Pancreas (tissue), 10 donors: ENCODE measurements at regions not wholly inside any gene's neighbourhood (a gene's known extent, or its start where the extent isn't known, plus 50 kb on each side); places are given as distances from the start of the nearest gene placed in this dataset.
A peak's percentile ranks its signal among the peaks of the same experiment; 100 is the strongest.

Source experiments
- ATAC-seq, 4 donors: fragments of 200-7000 bp; cut with Tn5 transposase; one replicate each; pipeline versions ENCODE4 v1.8.0 to v1.9.1; 2020; ENCODE audit warnings: mild to moderate bottlenecking in 4 of 4, moderate library complexity in 4 of 4
- DNase-seq, 6 donors: peaks; one replicate each; pipeline ENCODE4 v3.0.0-alpha.2; 2020
- FAIRE-seq: peaks from 2 replicates; lab custom pipeline; 2012; peaks lifted over from hg19 to GRCh38; lab: Jason Lieb, UNC
- H3K27ac ChIP-seq, 4 donors: fragments of 200-600 bp; sonication (generic); 1 replicate in 3 of 4; 2 replicates in 1 of 4; pipeline versions ENCODE4 v1.5.0 to v1.8.0; 2020
- H3K27me3 ChIP-seq, 4 donors: fragments of 200-600 bp; one replicate each; pipeline ENCODE4 v1.8.0; 2021
- H3K36me3 ChIP-seq, 3 donors: fragments of 200-600 bp; sonication (generic) in 1 of 3; one replicate each; pipeline versions ENCODE4 v1.5.0 to v1.8.0; 2020 to 2021
- H3K4me1 ChIP-seq, 3 donors: fragments of 200-600 bp; one replicate each; pipeline ENCODE4 v1.8.0; 2021
- H3K4me3 ChIP-seq, 4 donors: fragments of 200-600 bp; sonication (generic) in 2 of 4; one replicate each; pipeline versions ENCODE4 v1.5.0 to v1.8.0; 2020 to 2021
- H3K9me3 ChIP-seq, 4 donors: fragments of 200-600 bp; one replicate each; pipeline ENCODE4 v1.8.0; 2021
- WGBS, 2 donors: extraction: QIAGEN DNeasy Blood & Tissue Kit; methylation state at CpG; one replicate each; pipeline ENCODE4 v1.1.7; 2013; 5-methylcytosine and 5-hydroxymethylcytosine counted together
- intact Hi-C, 3 donors: fragments of 100-400 bp; cut with DNase I; formaldehyde crosslinking; loops; one replicate each; pipeline versions ENCODE4 v1.11.1 to v1.14.2; 2022
- TF ChIP-seq, protein P1 (sequence below), 4 donors: fragments of 200-600 bp; sonication (generic) in 3 of 4; IDR thresholded peaks; one replicate each; pipeline versions ENCODE4 v1.5.0 to v1.8.0; 2021; ENCODE audit warnings: antibody characterized with exemption in 4 of 4
- donor health status: healthy with polysubstance abuse.
- donor health status: DM: no; HTN: no; CAD: no; lungs with moderate emphysema.
- donor health status: DM: no; HTN: no; CAD: no.
- donor health status: control.
- donor health status: control.
- donor health status: Bipolar disorder and iron deficiency.
- donor health status: DM: yes; HTN: yes; CAD: no.
- donor health status: DM: no; HTN: no; CAD: no.
- donor health status: DM: no; HTN: no; CAD: no.
- donor health status: DM: yes; HTN: yes; CAD: no.

DNA sequence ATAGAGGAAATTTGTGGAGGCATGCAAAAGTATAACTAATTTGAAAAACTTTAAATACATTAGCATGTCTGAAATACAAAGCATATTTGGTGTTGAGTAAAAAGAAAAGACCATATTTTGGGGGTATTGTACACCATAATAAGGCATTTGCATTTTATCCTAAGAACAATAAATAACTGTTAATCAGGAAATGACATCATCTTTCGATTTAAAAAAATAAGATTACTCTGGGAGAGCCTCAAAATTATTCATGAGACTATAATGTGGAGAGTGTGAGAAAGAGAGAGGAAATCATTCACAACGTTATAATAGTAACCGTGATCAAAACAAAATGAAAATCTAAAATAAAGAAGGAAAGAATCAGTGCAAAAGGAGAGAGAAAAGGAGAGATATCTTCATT lies 712.3 kb upstream of the POT1 start:
- Histone ChIP-seq H3K4me1 (no peaks in the 10 kb centered on the region), H3K27ac (no peak overlapping the region), H3K36me3 (no peaks in the 10 kb centered on the region), H3K27me3 (no peaks in the 10 kb centered on the region), H3K4me3 (no peak overlapping the region), H3K9me3 (no peaks in the 10 kb centered on the region)
- intact Hi-C loops, result no loop called here
- TF ChIP-seq, protein P1, sequence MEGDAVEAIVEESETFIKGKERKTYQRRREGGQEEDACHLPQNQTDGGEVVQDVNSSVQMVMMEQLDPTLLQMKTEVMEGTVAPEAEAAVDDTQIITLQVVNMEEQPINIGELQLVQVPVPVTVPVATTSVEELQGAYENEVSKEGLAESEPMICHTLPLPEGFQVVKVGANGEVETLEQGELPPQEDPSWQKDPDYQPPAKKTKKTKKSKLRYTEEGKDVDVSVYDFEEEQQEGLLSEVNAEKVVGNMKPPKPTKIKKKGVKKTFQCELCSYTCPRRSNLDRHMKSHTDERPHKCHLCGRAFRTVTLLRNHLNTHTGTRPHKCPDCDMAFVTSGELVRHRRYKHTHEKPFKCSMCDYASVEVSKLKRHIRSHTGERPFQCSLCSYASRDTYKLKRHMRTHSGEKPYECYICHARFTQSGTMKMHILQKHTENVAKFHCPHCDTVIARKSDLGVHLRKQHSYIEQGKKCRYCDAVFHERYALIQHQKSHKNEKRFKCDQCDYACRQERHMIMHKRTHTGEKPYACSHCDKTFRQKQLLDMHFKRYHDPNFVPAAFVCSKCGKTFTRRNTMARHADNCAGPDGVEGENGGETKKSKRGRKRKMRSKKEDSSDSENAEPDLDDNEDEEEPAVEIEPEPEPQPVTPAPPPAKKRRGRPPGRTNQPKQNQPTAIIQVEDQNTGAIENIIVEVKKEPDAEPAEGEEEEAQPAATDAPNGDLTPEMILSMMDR (IDR thresholded peaks at IDR 0.05), result no peak
- ATAC-seq (no peak), DNase-seq (no peak), FAIRE-seq (no peak)
- 75 to 87% methylated on average over 3 of the region's 3 CpGs for WGBS, 2 donors

- ATAC-seq (peak in 1 of 4 donors; percentile 68), FAIRE-seq (no peak), DNase-seq (no peak)
- H3K9me3 ChIP-seq, result no peaks in the 10 kb centered on the region
- intact Hi-C loops, result no loop called here
- H3K4me3 ChIP-seq, result no peak overlapping the region
- TF ChIP-seq, protein P1 (IDR thresholded peaks at IDR 0.05), result no peak
- H3K27ac ChIP-seq, result no peak overlapping the region
- no peaks in the 10 kb centered on the region for H3K4me1 ChIP-seq
- H3K27me3 ChIP-seq, result no peaks in the 10 kb centered on the region
- no peaks in the 10 kb centered on the region for H3K36me3 ChIP-seq
These were observed 706.8 kb upstream of the POT1 start for GRCh38 chr7:125636320-125636962.

DNA sequence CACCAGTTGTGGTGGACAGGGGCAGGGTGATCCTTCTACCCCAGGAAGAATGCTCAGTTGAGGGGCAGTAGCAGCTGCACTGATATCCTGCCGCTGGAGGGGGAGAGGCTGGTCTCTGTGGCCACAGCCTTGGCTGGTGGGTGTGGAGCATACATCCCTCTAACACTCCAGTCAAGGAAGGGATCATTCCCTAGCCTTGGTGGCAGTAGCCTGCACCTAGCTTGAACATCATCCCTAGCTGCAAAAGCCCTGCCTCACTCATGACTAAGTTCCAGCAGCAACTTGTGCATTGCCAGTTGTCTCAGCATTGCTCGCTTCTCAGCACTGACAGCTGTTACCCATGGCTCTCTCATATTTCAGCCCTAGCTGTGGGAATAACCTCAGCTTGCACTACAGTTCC lies 688.9 kb upstream of the POT1 start:
- H3K4me1 ChIP-seq, result no peaks in the 10 kb centered on the region
- FAIRE-seq (no peak), ATAC-seq (no peak), DNase-seq (no peak)
- TF ChIP-seq, protein P1 (IDR thresholded peaks at IDR 0.05), result no peak
- H3K4me3 ChIP-seq, result no peak overlapping the region
- H3K9me3 ChIP-seq, result peaks cover 0 to 3% (median 0%) of the 10 kb centered on the region in 4 donors
- H3K27me3 ChIP-seq, result no peaks in the 10 kb centered on the region
- no peaks in the 10 kb centered on the region for H3K36me3 ChIP-seq
- no peak overlapping the region for H3K27ac ChIP-seq
- intact Hi-C loops, result no loop called here
- 82 to 92% methylated on average over 2 of the region's 2 CpGs for WGBS, 2 donors

DNA sequence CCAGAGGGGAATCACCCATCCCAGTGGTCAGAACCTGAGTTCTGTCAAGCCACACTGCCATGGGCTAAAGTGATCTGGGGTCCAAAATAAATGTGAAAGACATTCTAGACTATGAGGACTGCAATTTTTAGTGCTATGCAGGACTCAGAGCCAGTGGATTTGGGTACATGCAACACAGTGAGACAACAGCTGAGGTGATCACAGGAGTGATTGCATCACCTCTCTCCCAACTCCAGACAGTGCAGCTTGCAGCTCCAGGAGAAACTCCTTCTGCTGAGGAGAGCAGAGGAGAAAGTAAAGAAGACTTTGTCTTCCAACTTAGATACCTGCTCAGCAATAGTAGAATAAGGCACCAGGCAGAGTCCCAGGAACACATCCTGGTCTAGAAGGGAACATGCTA lies 682.0 kb upstream of the POT1 start:
- no peak overlapping the region for H3K27ac ChIP-seq
- no peaks in the 10 kb centered on the region for H3K4me1 ChIP-seq
- intact Hi-C loops, result no loop called here
- no peaks in the 10 kb centered on the region for H3K27me3 ChIP-seq
- FAIRE-seq (no peak), ATAC-seq (no peak), DNase-seq (no peak)
- peaks cover 0 to 3% (median 0%) of the 10 kb centered on the region in 4 donors for H3K9me3 ChIP-seq
- H3K4me3 ChIP-seq, result no peak overlapping the region
- TF ChIP-seq, protein P1 (IDR thresholded peaks at IDR 0.05), result no peak
- no peaks in the 10 kb centered on the region for H3K36me3 ChIP-seq

GRCh38 chr7:125606671-125607070 lies 677.0 kb upstream of the POT1 start:
- no peak for DNase-seq
- Histone ChIP-seq H3K9me3 (no peaks in the 10 kb centered on the region), H3K4me3 (no peak overlapping the region), H3K4me1 (no peaks in the 10 kb centered on the region), H3K27me3 (no peaks in the 10 kb centered on the region), H3K36me3 (no peaks in the 10 kb centered on the region), H3K27ac (no peak overlapping the region)
- ATAC-seq, result no peak
- intact Hi-C loops, result no loop called here
- WGBS, 2 donors, result 60 to 67% methylated on average over 3 of the region's 3 CpGs
- TF ChIP-seq, protein P1 (IDR thresholded peaks at IDR 0.05), result no peak
- no peak for FAIRE-seq
